ENCODE measurements at regions not wholly inside any gene's neighbourhood (a gene's known extent, or its start where the extent isn't known, plus 50 kb on each side); places are given as distances from the start of the nearest gene placed in this dataset.

GRCh38 chr7:97630116-97630515 lies 101.8 kb upstream of the TAC1 start:
- DNase-seq = no peak

GRCh38 chr7:97635622-97636021 lies 96.3 kb upstream of the TAC1 start:
- no peak for DNase-seq

GRCh38 chr7:97639036-97639435 lies 92.8 kb upstream of the TAC1 start:
- DNase-seq = no peak

- DNase-seq = no peak
These were observed 72.4 kb upstream of the TAC1 start for GRCh38 chr7:97659363-97660045.

GRCh38 chr7:97667359-97667758 lies 64.5 kb upstream of the TAC1 start:
- no peak for DNase-seq

GRCh38 chr7:97671571-97671970 lies 60.3 kb upstream of the TAC1 start:
- DNase-seq = no peak

GRCh38 chr7:97680622-97681021 lies 51.3 kb upstream of the TAC1 start:
- no peak for DNase-seq

Data from left kidney (tissue), 1 donor.